Activated gamma-delta T cell (primary cell): ENCODE measurements at regions not wholly inside any gene's neighbourhood (a gene's known extent, or its start where the extent isn't known, plus 50 kb on each side); places are given as distances from the start of the nearest gene placed in this dataset.

ENCODE experiments used
- DNase-seq: peaks from one replicate; lab custom pipeline; 2025; lab: John Stamatoyannopoulos, UW

- no peak for DNase-seq
Measured at GRCh38 chr5:167307042-167307441, 984.4 kb upstream of the WWC1 start.

- no peak for DNase-seq
Measured at GRCh38 chr5:167308466-167308865, 983.0 kb upstream of the WWC1 start.

GRCh38 chr5:167309941-167310517 lies 981.4 kb upstream of the WWC1 start:
- no peak for DNase-seq

GRCh38 chr5:167311340-167311739 lies 980.1 kb upstream of the WWC1 start:
- no peak for DNase-seq

- DNase-seq, result no peak
Measured at GRCh38 chr5:167312225-167312624, 979.2 kb upstream of the WWC1 start.

- DNase-seq, result no peak
Measured at GRCh38 chr5:167315762-167316161, 975.7 kb upstream of the WWC1 start.

- DNase-seq, result no peak
Measured at GRCh38 chr5:167317884-167318283, 973.6 kb upstream of the WWC1 start.

- no peak for DNase-seq
Measured at GRCh38 chr5:167319243-167319642, 972.2 kb upstream of the WWC1 start.

GRCh38 chr5:167320019-167320418 lies 971.4 kb upstream of the WWC1 start:
- DNase-seq, result no peak

- no peak for DNase-seq
Measured at GRCh38 chr5:167332309-167332708, 959.1 kb upstream of the WWC1 start.

- DNase-seq, result no peak
Measured at GRCh38 chr5:167336161-167336560, 955.3 kb upstream of the WWC1 start.

- no peak for DNase-seq
Measured at GRCh38 chr5:167339205-167339604, 952.2 kb upstream of the WWC1 start.

- no peak for DNase-seq
Measured at GRCh38 chr5:167346461-167346860, 945.0 kb upstream of the WWC1 start.

GRCh38 chr5:167348251-167348926 lies 943.1 kb upstream of the WWC1 start:
- DNase-seq, result no peak

- DNase-seq, result no peak
Measured at GRCh38 chr5:167348980-167349379, 942.5 kb upstream of the WWC1 start.

- DNase-seq, result no peak
Measured at GRCh38 chr5:167351316-167351715, 940.1 kb upstream of the WWC1 start.

- no peak for DNase-seq
Measured at GRCh38 chr5:167352801-167353200, 938.6 kb upstream of the WWC1 start.

- DNase-seq, result no peak
Measured at GRCh38 chr5:167355346-167355745, 936.1 kb upstream of the WWC1 start.

GRCh38 chr5:167356374-167356773 lies 935.1 kb upstream of the WWC1 start:
- DNase-seq, result no peak

GRCh38 chr5:167358868-167359492 lies 932.5 kb upstream of the WWC1 start:
- no peak for DNase-seq

- DNase-seq, result no peak
Measured at GRCh38 chr5:167361795-167362194, 929.6 kb upstream of the WWC1 start.

- DNase-seq, result no peak
Measured at GRCh38 chr5:167363065-167363464, 928.4 kb upstream of the WWC1 start.

GRCh38 chr5:167375125-167375524 lies 916.3 kb upstream of the WWC1 start:
- DNase-seq, result no peak
